CD4-positive, alpha-beta T cell treated with Interferon alpha-2 for 1 hour (primary cell): ENCODE measurements at regions not wholly inside any gene's neighbourhood (a gene's known extent, or its start where the extent isn't known, plus 50 kb on each side); places are given as distances from the start of the nearest gene placed in this dataset.
"Not testable (repeated sequence)": the region's sequence is repeated elsewhere in the genome, so short reads cannot be mapped to it uniquely, and the experiment has no call there.

ENCODE experiments used
- DNase-seq, 2 donors: peaks; one replicate each; pipeline ENCODE4 v3.0.0-alpha.2; 2020 to 2022

- DNase-seq: no peak
These were observed 436.6 kb downstream of the SOX2 start for GRCh38 chr3:182148360-182148759.

DNA sequence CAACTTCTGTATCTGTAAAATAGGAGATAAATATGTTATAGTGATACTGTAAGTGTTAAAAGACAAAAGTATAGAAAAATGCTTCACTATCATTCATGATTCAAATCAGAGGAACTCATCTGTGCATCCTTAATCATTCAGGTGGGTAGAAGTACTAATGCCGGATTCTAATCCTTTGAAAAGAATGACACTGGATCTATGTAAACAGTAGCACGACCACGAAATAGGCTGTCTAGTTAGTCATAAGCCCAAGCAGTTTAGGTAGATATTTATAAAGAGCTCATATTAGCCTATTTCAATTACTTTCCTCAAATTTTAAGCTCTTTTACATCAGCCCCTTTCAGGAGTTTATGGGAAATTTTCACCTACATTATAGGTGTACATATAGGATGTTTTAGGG, 437.9 kb downstream of the SOX2 start:
- DNase-seq: no peak

GRCh38 chr3:182156326-182156725, 444.6 kb downstream of the SOX2 start:
- DNase-seq: not testable (repeated sequence)

- no peak for DNase-seq
These were observed 453.5 kb downstream of the SOX2 start for GRCh38 chr3:182165234-182165633.

DNA sequence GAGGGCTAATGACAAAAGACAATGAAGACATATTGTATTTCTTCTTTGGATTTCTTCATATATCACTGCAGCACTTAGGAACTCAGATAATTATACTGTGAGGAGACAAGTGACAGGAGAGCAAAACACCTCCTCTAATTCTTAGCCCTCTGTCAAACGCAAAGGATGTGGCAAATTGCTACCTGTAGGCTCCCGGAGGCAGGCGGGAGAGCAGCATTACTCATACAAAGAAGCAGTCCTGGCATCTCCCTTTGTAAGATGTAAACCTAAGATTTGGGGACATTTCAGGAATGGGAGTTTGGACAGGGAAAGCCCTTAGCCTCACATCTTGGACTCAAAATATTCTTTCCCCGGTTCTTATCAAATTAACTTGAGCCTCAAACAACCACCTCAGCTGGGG, 460.8 kb downstream of the SOX2 start:
- no peak for DNase-seq

DNA sequence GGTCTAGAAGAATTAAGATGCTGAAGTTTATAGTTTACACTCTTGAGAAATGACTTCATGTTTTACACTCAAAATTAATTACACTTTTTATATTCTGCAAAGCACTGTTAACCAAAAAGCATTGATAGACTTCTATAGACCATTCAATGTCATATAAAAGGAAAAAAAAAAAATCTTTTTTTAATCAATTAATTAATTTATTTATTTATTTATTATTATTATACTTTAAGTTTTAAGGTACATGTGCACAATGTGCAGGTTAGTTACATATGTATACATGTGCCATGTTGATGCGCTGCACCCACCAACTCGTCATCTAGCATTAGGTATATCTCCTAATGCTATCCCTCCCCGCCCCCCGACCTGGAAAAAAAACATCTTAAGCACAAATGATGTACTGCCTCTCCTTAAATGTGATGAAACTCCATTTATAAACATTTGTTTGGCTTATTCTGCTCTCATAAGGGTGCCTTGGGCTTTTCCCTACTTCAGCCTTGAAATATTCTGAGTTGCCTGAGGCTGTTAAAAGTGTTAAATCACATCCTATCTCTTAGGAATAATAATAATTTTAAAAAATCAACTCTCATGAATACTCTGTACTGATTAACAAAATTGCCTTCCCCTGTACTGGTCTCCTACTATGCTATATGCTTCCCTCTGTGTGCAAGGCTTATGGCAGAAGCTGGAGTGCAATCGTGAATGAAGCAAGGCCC, 466.9 kb downstream of the SOX2 start:
- no peak for DNase-seq

DNA sequence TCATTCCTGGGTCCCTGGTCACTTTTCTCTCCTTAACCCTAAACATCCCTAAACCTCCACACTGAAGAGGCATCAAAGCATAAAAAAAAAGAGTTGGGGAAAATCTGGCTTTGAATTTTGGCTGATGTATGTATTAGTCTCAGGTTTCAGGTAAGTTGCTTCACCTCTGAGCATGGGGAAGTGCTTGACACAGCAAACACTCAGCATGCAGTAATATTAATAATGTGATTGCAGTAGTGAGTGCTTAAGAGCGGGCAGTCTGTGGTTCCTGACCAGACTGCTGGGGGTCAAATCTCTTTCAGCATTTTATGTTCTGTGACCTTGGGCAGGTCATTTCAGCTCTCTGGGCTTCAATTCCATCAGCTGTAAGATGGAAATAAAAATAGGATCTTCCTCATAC, 467.9 kb downstream of the SOX2 start:
- no peak for DNase-seq

DNA sequence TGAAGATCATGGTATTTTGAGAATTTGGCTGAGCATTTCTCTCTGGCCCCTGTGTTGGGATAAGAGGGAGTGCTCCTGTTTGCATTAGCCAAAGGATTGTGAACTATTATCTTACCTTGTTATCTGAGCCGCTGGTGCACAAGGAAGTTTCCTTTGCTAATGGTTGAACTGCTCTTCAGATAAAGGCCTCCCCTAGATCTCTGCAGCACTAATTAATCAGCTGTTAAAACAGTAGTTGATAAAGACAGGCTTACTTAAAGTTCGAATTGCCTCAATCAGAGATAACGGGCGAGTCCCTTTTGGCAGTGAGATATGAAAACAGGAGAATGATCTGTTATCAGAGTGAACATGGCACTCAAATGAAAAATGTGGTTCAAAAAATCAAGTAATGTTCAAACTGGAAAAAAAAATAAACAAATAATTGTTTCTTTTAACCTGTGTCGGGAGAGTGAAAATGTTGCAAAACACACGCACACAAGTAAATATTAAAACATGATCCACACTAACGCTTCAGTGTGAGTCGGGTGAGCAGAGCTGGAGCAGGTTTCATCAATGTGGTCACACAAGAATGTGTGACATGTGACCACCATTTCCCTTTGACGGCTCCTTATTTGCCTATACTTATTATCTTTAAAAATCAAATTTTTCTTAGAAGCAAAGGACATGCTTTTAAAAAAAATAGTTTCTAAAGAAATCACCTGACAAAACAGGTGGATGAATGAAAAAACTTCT, 469.1 kb downstream of the SOX2 start:
- no peak for DNase-seq

DNA sequence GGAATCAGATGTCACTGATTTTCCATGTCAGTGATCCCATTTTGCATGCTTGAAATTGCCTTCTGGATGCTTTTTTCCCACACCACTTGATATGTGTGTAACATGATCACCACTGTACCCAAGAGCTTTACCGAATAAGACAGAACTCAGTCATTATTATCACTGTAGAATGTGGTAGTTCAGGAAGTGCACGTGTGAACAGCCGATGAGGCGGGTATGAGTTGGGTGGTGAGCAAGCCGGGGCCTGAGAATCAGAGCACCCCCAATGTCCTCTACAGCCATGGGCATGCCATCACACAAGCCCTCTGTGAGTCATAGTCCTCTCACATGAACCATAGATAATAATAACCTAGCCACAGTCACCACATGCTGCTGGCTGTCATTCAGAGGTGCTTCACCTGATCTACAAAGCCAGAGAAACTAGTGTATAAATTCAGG, 470.8 kb downstream of the SOX2 start:
- no peak for DNase-seq

GRCh38 chr3:182183716-182184430, 472.1 kb downstream of the SOX2 start:
- DNase-seq: no peak

DNA sequence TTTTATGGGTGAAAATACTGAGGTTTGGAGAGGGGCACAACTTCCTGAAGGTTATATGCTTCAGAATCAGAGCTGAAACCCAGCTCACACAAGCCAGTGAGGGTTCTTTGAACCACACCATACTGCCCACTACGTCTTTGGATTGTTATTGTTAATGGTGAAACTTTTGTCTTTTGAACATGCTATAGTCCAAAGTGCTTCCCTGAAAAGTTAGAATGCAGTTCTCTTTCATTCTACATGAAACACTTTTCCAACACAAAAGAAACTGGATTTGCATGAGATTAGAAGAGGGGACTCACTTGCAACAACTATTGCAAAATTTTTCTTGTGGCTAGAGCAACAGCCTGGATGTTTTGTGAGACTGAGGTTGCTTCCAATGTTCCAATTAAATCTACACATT, 473.6 kb downstream of the SOX2 start:
- no peak for DNase-seq

DNA sequence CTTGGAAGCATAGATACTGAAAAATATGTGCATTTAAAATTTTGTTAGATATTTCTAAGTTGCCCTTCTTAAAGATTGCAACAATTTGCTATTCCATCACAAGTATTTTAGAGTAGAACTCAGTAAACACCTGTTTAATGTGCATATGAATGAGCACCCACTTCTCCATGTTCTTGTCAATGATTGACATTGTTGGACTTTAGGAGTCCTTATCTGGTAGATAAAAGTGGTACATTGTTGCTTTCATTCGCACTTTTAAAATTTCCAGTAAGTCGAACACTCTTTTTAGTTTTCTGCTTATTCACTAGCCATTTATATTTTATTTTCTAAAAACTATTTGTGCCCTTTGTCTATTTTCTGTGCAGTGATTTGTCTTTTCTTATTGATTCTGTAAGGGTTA, 478.3 kb downstream of the SOX2 start:
- no peak for DNase-seq

- DNase-seq: no peak
These were observed 486.6 kb downstream of the SOX2 start for GRCh38 chr3:182198345-182198744.

DNA sequence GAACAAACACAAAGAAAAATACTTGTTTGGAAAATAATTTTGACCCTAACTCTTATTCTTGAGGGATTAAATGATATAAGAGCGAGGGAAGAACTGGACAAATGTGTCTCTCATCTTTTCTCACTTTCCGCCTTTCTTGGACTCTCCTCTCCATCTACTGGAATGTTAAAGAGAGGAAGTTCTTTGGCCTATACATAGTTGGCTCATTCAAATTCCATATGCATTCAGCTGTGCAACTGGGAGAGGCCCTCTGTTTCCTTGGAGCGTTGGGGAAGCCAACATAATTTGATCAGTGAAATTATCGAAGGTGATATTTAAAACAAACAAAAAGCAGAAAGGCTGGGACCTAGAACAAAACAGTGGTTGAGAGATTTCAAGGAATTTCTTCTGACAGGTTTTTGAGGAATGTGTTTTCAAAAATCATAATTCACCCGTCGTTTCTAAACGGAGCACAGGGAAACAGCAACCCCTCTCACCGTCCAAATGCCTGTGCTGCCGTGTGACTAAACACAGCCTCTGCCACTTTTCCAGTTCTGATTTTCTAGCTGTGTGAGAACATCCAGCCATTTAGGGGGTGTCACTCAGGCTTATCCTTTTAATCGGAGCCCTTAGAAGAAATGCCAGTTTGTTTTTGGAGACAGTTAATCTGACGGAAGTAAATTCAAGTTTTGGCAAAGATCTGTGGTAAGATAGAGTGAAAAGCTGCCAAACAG, 489.9 kb downstream of the SOX2 start:
- DNase-seq: no peak

DNA sequence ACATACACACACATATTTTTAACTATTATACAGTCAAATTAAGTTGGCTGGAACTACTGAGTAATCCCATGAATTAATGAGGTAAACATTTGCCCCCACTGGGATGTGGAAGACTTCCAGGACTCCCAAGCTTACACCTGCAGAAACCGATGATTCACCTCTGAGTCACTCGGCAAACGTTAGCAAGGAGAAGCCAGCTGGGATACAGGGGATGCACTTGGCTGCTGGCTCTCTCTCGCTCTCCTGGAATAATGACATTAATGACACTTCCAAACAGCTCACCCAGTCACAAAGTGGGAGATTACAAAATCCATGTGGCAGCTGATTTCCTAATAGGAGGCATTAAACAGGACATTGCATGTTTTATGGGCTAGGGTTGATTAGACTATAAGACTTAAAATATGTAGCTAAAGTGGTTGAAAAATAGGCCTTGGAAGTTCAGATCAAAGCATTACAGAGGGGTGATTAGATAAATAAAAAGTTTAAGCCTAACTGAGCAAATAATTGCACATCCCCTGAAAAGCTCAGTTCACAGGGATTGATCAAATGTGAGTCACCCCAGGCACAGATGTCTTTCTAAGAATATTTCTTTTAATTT, 500.9 kb downstream of the SOX2 start:
- no peak for DNase-seq

GRCh38 chr3:182214416-182214815, 502.7 kb downstream of the SOX2 start:
- DNase-seq: no peak

DNA sequence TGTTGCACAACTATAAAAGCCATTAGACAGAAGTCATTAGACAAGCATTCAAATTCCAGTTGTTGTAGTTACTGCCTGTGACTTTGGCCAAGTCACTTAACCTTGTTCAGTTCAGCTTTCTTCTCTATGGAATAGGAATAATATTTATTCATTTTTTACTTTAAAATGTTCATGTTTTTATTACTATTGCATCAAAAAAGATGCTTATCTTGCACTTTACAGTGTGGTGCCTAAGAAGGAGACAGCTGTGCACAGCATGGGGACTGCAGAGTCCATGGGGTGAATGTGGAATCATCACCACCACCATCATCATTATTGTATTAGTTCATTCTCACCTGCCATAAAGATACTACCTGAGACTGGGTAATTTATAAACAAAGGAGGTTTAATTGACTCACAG, 504.2 kb downstream of the SOX2 start:
- DNase-seq: no peak

- no peak for DNase-seq
These were observed 504.7 kb downstream of the SOX2 start for GRCh38 chr3:182216311-182216970.

- no peak for DNase-seq
These were observed 508.3 kb downstream of the SOX2 start for GRCh38 chr3:182220013-182220412.

GRCh38 chr3:182220471-182220870, 508.7 kb downstream of the SOX2 start:
- no peak for DNase-seq

- no peak for DNase-seq
These were observed 515.3 kb downstream of the SOX2 start for GRCh38 chr3:182226995-182227394.

DNA sequence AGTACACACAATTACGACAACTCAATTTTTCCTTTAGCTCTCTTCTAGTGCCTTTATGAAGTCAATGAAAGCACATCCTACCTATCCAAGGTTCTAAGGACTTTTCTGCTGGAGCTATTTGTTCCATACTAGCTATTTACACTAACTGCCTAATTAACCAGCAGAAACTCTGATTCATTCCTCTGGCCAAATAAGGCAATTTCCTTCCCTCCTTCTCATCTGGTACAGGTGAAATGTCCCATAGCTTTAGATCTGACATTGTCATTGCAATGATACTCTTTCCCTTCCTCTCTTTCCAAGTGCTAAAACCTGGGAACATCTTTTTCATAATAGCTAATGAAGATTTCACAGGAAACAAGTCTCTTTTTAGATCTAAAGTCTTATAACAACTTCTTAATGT, 521.7 kb downstream of the SOX2 start:
- DNase-seq: no peak
